Upper lobe of left lung (tissue), 6 donors: ENCODE measurements at regions not wholly inside any gene's neighbourhood (a gene's known extent, or its start where the extent isn't known, plus 50 kb on each side); places are given as distances from the start of the nearest gene placed in this dataset.

Source experiments
- ATAC-seq, 2 donors: fragments of 200-7000 bp; cut with Tn5 transposase; one replicate each; pipeline ENCODE4 v1.9.1; 2022; ENCODE audit warnings: mild to moderate bottlenecking in 2 of 2, moderate library complexity in 2 of 2; ENCODE audit not compliant: low FRiP score in 2 of 2
- DNase-seq, 2 donors: peaks; one replicate each; pipeline ENCODE4 v3.0.0-alpha.2; 2019 to 2020
- H3K27ac ChIP-seq, 4 donors: fragments of 200-600 bp; sonication (generic); one replicate each; pipeline ENCODE4 v1.5.1; 2016 to 2019
- H3K27me3 ChIP-seq, 4 donors: fragments of 200-600 bp; sonication (generic); one replicate each; pipeline ENCODE4 v1.5.1; 2017 to 2019
- H3K36me3 ChIP-seq, 4 donors: fragments of 200-600 bp; sonication (generic); one replicate each; pipeline ENCODE4 v1.5.1; 2016 to 2019
- H3K4me1 ChIP-seq, 4 donors: fragments of 200-600 bp; sonication (generic); one replicate each; pipeline ENCODE4 v1.5.1; 2018 to 2019
- H3K4me3 ChIP-seq, 4 donors: fragments of 200-600 bp; sonication (generic); one replicate each; pipeline ENCODE4 v1.5.1; 2017 to 2019; ENCODE audit warnings: mild to moderate bottlenecking in 2 of 4, moderate library complexity in 1 of 4
- H3K9me3 ChIP-seq, 4 donors: fragments of 200-600 bp; sonication (generic); one replicate each; pipeline ENCODE4 v1.5.1; 2018 to 2019
- EP300 ChIP-seq, 4 donors: sonication (generic); formaldehyde crosslinking; IDR thresholded peaks; one replicate each; pipeline ENCODE4 v1.5.1; 2017; ENCODE audit warnings: antibody characterized with exemption in 4 of 4, control low read depth in 2 of 4
- POLR2A ChIP-seq, 4 donors: fragments of 450-650 bp; IDR thresholded peaks; one replicate each; pipeline ENCODE4 v1.5.1; 2016 to 2017; ENCODE audit warnings: antibody characterized with exemption in 4 of 4, mild to moderate bottlenecking in 2 of 4
- POLR2AphosphoS5 ChIP-seq, 2 donors: sonication (generic); formaldehyde crosslinking; IDR thresholded peaks; one replicate each; pipeline ENCODE4 v1.5.1; 2017; ENCODE audit warnings: antibody characterized with exemption in 2 of 2
- WGBS, 2 donors: methylation state at CpG; one replicate each; pipeline ENCODE4 v1.1.5; 2017 to 2018; 5-methylcytosine and 5-hydroxymethylcytosine counted together
- TF ChIP-seq, protein P1 (sequence below), 6 experiments: fragments of 450-650 bp in 4 of 6; fragments of 200-600 bp in 2 of 6; sonication (generic) in 2 of 6; IDR thresholded peaks; one replicate each; pipeline ENCODE4 v1.5.1; 2016 to 2019; ENCODE audit warnings: antibody characterized with exemption in 6 of 6
- donor health status: DM: no; HTN: no; CAD: no; lungs with moderate emphysema.
- donor health status: DM: no; HTN: yes; CAD: no; lungs with severe emphysema.

DNA sequence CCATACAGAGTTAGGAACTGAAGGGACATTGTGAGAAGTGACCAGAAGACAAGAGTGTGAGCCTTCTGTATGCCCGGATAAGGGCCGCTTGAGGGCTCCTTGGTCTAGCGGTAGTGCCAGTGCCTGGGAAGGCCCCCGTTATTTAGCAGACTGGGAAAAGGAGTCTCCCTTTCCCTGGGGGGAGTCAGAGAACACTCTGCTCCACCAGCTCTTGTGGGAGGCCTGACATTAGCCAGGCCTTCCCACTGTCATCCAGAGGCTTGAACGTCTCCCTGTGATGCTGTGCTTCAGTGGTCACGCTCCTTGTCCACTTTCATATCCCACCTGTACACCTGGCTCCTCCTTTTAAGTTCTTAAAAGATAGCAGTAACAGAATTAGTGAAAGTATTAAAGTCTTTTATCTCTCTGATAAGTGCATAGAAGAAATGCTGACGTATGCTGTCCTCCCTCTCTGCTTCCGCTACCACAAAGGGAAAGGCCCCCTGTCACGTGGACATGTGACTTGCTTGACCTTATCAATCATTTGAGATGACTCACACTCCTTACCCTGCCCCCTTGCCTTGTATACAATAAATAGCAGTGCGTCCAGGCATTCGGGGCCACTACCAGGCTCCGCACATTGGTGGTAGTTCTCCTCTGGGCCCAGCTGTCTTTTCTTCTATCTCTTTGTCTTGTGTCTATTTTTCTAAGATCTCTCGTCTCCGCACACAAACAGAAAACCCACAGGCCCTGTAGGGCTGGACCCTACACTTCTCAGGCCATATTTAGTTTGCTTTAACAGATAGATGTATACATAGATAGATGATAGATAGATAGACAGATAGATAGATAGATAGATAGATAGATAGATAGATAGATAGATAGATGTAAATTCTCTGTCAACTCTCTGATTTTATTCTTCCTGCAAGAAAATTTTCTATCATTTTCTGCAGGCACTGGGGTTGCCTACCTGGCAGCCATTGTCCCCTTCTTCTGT, 131.5 kb upstream of the JCAD start:
- DNase-seq (peak in 1 of 2 donors; percentile 28), ATAC-seq (no peak)
- Histone ChIP-seq H3K9me3 (no peaks in the 10 kb centered on the region), H3K4me3 (no peak overlapping the region), H3K36me3 (no peaks in the 10 kb centered on the region), H3K4me1 (peaks cover 16 to 25% (median 18%) of the 10 kb centered on the region in 4 donors), H3K27me3 (no peaks in the 10 kb centered on the region), H3K27ac (peak overlapping the region; percentile 21 to 77 (median 64))
- peak; percentile 35 to 79 for TF ChIP-seq POLR2AphosphoS5 (IDR thresholded peaks at IDR 0.05)
- no peak for TF ChIP-seq POLR2A (IDR thresholded peaks at IDR 0.05)
- TF ChIP-seq EP300 (IDR thresholded peaks at IDR 0.05) = no peak
- TF ChIP-seq, protein P1, sequence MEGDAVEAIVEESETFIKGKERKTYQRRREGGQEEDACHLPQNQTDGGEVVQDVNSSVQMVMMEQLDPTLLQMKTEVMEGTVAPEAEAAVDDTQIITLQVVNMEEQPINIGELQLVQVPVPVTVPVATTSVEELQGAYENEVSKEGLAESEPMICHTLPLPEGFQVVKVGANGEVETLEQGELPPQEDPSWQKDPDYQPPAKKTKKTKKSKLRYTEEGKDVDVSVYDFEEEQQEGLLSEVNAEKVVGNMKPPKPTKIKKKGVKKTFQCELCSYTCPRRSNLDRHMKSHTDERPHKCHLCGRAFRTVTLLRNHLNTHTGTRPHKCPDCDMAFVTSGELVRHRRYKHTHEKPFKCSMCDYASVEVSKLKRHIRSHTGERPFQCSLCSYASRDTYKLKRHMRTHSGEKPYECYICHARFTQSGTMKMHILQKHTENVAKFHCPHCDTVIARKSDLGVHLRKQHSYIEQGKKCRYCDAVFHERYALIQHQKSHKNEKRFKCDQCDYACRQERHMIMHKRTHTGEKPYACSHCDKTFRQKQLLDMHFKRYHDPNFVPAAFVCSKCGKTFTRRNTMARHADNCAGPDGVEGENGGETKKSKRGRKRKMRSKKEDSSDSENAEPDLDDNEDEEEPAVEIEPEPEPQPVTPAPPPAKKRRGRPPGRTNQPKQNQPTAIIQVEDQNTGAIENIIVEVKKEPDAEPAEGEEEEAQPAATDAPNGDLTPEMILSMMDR (IDR thresholded peaks at IDR 0.05) = no peak
- WGBS, 2 donors = 75 to 79% methylated on average over 14 of the region's 14 CpGs

DNA sequence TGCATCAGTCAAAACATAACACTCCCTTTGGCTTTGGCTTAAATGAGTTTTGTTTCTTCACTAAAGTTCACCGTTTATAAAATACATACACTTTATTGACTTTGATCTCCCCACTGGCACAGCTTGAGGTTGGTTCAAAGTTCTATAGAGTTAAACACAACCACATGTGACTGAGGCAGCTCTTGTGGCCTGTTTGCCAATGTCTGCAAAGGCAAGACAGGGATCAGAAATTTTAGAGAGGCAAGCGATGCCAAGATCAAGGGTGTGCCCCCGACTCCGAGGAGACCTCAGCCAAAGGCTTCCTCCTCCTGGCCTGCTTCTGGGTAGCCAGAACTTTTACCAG, 129.8 kb upstream of the JCAD start:
- Histone ChIP-seq H3K4me1 (peaks cover 16 to 29% (median 19%) of the 10 kb centered on the region in 4 donors), H3K27me3 (no peaks in the 10 kb centered on the region), H3K9me3 (no peaks in the 10 kb centered on the region), H3K4me3 (no peak overlapping the region), H3K27ac (peak overlapping the region; percentile 53 to 84 (median 78)), H3K36me3 (no peaks in the 10 kb centered on the region)
- WGBS, 2 donors = 44 to 47% methylated on average over 4 of the region's 4 CpGs
- TF ChIP-seq POLR2AphosphoS5 (IDR thresholded peaks at IDR 0.05) = no peak
- TF ChIP-seq, protein P1 (IDR thresholded peaks at IDR 0.05) = no peak
- TF ChIP-seq POLR2A (IDR thresholded peaks at IDR 0.05) = no peak
- no peak for TF ChIP-seq EP300 (IDR thresholded peaks at IDR 0.05)
- no peak for DNase-seq
- ATAC-seq = no peak

DNA sequence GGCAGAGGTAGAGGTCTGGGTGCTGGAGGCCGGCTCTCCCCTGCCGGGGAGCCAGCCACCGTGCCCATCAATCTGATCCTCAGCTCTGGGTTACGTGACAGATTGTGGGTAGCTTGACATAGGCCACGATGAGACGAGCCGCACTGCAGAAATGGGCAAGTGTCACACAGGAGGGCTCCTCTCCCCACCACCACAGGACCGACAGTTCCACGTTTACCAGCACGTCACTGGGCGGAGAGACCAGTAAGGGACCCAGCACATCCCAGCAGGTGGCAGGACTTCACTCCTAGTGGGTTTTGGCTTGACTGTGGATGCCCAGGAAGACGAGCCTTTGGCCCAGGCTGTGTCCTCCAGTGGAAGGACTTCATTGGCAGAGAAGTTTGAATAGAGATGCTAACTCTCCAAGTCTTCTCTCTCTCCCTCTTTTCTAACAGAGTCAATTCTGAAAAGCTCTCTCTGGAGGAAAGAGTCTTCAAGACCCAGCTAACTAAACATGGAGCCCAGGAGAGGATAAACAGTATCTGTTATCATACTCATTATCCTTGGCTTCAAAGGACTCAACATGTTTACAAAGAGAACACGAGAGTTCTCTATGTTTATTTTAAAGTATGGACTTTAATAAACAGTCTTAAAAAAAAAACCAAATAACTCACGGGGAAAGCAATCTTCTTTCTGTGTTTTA, 129.3 kb upstream of the JCAD start:
- WGBS, 2 donors = 33 to 65% methylated on average over 12 to 14 of the region's 14 CpGs
- peak in 1 of 2 donors; percentile 25 for DNase-seq
- peak overlapping the region; percentile 75 to 84 (median 78) for H3K27ac ChIP-seq

DNA sequence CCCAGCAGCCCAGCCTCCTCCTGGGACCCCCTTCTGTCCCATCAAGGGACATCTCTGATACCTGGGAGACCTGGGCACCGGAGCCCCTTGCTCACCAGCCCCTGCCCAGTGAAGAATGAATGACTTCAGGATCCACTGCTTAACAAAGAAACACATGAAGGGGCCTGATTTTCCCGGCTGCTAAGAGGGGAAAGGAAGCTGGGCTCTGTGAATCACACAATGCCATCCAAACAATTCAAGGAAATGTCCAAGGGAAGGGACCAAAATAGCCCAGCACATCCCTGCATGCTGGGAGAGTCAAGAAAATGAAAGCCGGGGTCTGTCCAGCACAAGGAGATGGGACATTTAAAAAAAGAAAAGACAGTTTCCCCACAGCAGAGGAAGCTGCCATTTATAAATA, 128.7 kb upstream of the JCAD start:
- no peaks in the 10 kb centered on the region for H3K27me3 ChIP-seq
- TF ChIP-seq POLR2AphosphoS5 (IDR thresholded peaks at IDR 0.05) (peak; percentile 62 to 67), EP300 (IDR thresholded peaks at IDR 0.05) (peak in 2 of 4 donors; percentile 19 to 40)
- TF ChIP-seq, protein P1 (IDR thresholded peaks at IDR 0.05) = no peak
- H3K4me1 ChIP-seq = peaks cover 16 to 29% (median 20%) of the 10 kb centered on the region in 4 donors
- WGBS, 2 donors = 47 to 53% methylated on average over 3 of the region's 3 CpGs
- ATAC-seq (peak in 1 of 2 donors; percentile 6), DNase-seq (no peak)
- no peaks in the 10 kb centered on the region for H3K9me3 ChIP-seq
- no peak overlapping the region for H3K4me3 ChIP-seq
- no peaks in the 10 kb centered on the region for H3K36me3 ChIP-seq
- peak overlapping the region; percentile 75 to 84 (median 81) for H3K27ac ChIP-seq

More for the DNA sequence above, 129.3 kb upstream of the JCAD start:
- no peaks in the 10 kb centered on the region for H3K27me3 ChIP-seq
- ATAC-seq = peak in 1 of 2 donors; percentile 32
- no peak overlapping the region for H3K4me3 ChIP-seq
- H3K4me1 ChIP-seq = peaks cover 16 to 29% (median 19%) of the 10 kb centered on the region in 4 donors
- TF ChIP-seq EP300 (IDR thresholded peaks at IDR 0.05) = no peak
- no peak for TF ChIP-seq POLR2AphosphoS5 (IDR thresholded peaks at IDR 0.05)
- no peak for TF ChIP-seq POLR2A (IDR thresholded peaks at IDR 0.05)
- TF ChIP-seq, protein P1 (IDR thresholded peaks at IDR 0.05) = peak in 1 of 6 experiments; percentile 9
- H3K36me3 ChIP-seq = no peaks in the 10 kb centered on the region
- H3K9me3 ChIP-seq = no peaks in the 10 kb centered on the region
